Activated CD8-positive, alpha-beta memory T cell treated with anti-CD3 and anti-CD28 coated beads, Interleukin-2, amount 50 U/mL, for 48 hours (primary cell): ENCODE measurements at regions not wholly inside any gene's neighbourhood (a gene's known extent, or its start where the extent isn't known, plus 50 kb on each side); places are given as distances from the start of the nearest gene placed in this dataset.

ENCODE experiments used
- DNase-seq: peaks from one replicate; pipeline ENCODE4 v3.0.0-alpha.2; 2020

GRCh38 chrY:15510984-15511650, 986.8 kb downstream of the NLGN4Y start:
- DNase-seq, result no peak

GRCh38 chrY:15535131-15535530, 1010.8 kb downstream of the NLGN4Y start:
- no peak for DNase-seq

- DNase-seq, result no peak
These were observed 1011.6 kb downstream of the NLGN4Y start for GRCh38 chrY:15535784-15536511.

GRCh38 chrY:15540516-15540915, 1016.2 kb downstream of the NLGN4Y start:
- no peak for DNase-seq

- no peak for DNase-seq
These were observed 1021.9 kb downstream of the NLGN4Y start for GRCh38 chrY:15546177-15546754.

GRCh38 chrY:15552074-15552473, 1027.7 kb downstream of the NLGN4Y start:
- no peak for DNase-seq

GRCh38 chrY:15554991-15555390, 1030.7 kb downstream of the NLGN4Y start:
- DNase-seq, result no peak

GRCh38 chrY:15559169-15559568, 1034.8 kb downstream of the NLGN4Y start:
- no peak for DNase-seq

- no peak for DNase-seq
These were observed 1036.5 kb downstream of the NLGN4Y start for GRCh38 chrY:15560840-15561239.

GRCh38 chrY:15561501-15562289, 1037.4 kb downstream of the NLGN4Y start:
- no peak for DNase-seq

- DNase-seq, result no peak
These were observed 1053.6 kb downstream of the NLGN4Y start for GRCh38 chrY:15577886-15578285.

GRCh38 chrY:15578761-15579160, 1054.4 kb downstream of the NLGN4Y start:
- DNase-seq, result no peak

- no peak for DNase-seq
These were observed 1054.9 kb downstream of the NLGN4Y start for GRCh38 chrY:15579245-15579644.

- DNase-seq, result no peak
These were observed 1058.8 kb downstream of the NLGN4Y start for GRCh38 chrY:15583111-15583510.

GRCh38 chrY:15592957-15593356, 1068.6 kb downstream of the NLGN4Y start:
- no peak for DNase-seq

GRCh38 chrY:15593476-15594160, 1069.3 kb downstream of the NLGN4Y start:
- DNase-seq, result no peak

- no peak for DNase-seq
These were observed 1069.8 kb downstream of the NLGN4Y start for GRCh38 chrY:15594179-15594578.

- DNase-seq, result no peak
These were observed 1076.2 kb downstream of the NLGN4Y start for GRCh38 chrY:15600565-15600964.

GRCh38 chrY:15624370-15624769, 1100.0 kb downstream of the NLGN4Y start:
- no peak for DNase-seq

- no peak for DNase-seq
These were observed 1100.6 kb downstream of the NLGN4Y start for GRCh38 chrY:15624928-15625327.

- no peak for DNase-seq
These were observed 1123.9 kb downstream of the NLGN4Y start for GRCh38 chrY:15648198-15648597.

GRCh38 chrY:15650056-15650455, 1125.7 kb downstream of the NLGN4Y start:
- no peak for DNase-seq

- no peak for DNase-seq
These were observed 1164.2 kb downstream of the NLGN4Y start for GRCh38 chrY:15688531-15688930.
